Omental fat pad (tissue), 3 donors: ENCODE measurements at regions not wholly inside any gene's neighbourhood (a gene's known extent, or its start where the extent isn't known, plus 50 kb on each side); places are given as distances from the start of the nearest gene placed in this dataset.

Experiments used
- ATAC-seq: fragments of 150-250 bp; one replicate; pipeline ENCODE4 v1.9.1; 2016; ENCODE audit warnings: mild to moderate bottlenecking, moderate library complexity; ENCODE audit not compliant: low FRiP score
- DNase-seq: peaks from one replicate; pipeline ENCODE4 v3.0.0-alpha.2; 2019; ENCODE audit warnings: low spot score
- TF ChIP-seq, protein P1 (sequence below), 3 donors: fragments of 450-650 bp; IDR thresholded peaks; one replicate each; pipeline ENCODE4 v1.5.1; 2016 to 2017; ENCODE audit warnings: antibody characterized with exemption in 3 of 3, mild to moderate bottlenecking in 3 of 3, moderate library complexity in 2 of 3

DNA sequence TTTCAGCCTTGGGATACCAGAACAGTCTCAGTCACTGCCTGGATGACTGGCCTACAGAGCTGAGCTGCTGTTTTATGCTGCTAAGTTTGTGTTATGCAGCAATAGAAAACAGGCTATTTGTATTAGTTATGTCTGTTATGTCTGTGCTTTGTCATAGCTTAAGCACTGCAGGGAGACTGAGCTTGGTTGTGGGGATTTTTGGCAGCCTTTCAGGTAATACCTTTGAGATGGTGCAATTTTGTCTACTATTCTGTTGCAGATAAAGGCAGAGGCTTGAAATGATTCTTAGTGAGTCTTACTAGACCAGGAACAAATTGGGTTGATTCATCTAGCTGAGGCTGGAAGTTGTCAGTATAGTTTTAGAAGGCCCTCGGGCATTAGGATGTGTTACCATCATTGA is 201.3 kb upstream of the RBM19 start:
- TF ChIP-seq, protein P1, sequence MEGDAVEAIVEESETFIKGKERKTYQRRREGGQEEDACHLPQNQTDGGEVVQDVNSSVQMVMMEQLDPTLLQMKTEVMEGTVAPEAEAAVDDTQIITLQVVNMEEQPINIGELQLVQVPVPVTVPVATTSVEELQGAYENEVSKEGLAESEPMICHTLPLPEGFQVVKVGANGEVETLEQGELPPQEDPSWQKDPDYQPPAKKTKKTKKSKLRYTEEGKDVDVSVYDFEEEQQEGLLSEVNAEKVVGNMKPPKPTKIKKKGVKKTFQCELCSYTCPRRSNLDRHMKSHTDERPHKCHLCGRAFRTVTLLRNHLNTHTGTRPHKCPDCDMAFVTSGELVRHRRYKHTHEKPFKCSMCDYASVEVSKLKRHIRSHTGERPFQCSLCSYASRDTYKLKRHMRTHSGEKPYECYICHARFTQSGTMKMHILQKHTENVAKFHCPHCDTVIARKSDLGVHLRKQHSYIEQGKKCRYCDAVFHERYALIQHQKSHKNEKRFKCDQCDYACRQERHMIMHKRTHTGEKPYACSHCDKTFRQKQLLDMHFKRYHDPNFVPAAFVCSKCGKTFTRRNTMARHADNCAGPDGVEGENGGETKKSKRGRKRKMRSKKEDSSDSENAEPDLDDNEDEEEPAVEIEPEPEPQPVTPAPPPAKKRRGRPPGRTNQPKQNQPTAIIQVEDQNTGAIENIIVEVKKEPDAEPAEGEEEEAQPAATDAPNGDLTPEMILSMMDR (IDR thresholded peaks at IDR 0.05) = no peak
- DNase-seq = no peak

DNA sequence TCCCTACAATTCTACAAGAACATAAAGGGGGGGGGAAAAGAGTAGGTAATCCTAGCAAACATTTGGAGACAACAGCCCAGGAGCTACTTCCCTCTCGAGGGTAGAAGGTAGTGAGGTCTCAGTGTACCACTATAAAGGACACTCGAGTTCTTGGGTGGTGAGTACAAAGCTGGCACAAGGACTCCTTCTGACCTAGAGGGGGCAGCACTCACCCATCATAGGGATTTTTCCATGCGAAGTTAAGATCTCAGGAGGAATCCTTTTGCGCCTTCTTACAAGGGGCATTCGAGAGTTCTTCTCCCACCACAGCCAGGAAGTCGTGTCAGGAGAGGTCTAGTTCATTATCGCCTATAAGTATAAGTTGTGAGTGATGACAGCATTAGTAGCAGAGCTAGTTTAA is 200.2 kb upstream of the RBM19 start:
- TF ChIP-seq, protein P1 (IDR thresholded peaks at IDR 0.05) = no peak
- DNase-seq = no peak
- no peak for ATAC-seq

More for the DNA sequence above, 201.3 kb upstream of the RBM19 start:
- no peak for ATAC-seq

DNA sequence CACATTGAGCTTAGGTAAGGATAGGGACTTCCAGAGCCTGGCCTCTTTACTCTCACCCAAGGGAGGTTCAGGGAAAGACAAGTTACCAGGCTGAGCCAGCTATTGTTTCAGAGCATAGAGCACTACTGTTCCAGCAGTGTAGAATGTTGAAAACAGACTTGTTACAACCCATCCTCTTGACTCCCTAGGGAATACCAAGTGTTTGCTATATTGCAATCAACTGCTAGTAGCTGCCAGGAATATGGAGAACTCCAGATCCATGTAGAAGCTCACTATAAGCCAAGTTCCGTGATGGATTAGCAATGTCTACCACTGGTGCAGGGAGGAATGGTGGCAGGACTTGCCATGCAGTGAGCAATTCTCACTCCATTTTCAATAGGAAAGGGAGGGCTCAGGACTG is 199.8 kb upstream of the RBM19 start:
- TF ChIP-seq, protein P1 (IDR thresholded peaks at IDR 0.05) = no peak
- no peak for DNase-seq
- no peak for ATAC-seq

GRCh38 chr12:114164351-114164750 is 198.2 kb upstream of the RBM19 start:
- no peak for ATAC-seq
- TF ChIP-seq, protein P1 (IDR thresholded peaks at IDR 0.05) = no peak
- no peak for DNase-seq

GRCh38 chr12:114163771-114164170 is 197.6 kb upstream of the RBM19 start:
- TF ChIP-seq, protein P1 (IDR thresholded peaks at IDR 0.05) = no peak
- no peak for ATAC-seq
- no peak for DNase-seq

- ATAC-seq = no peak
- DNase-seq = no peak
- TF ChIP-seq, protein P1 (IDR thresholded peaks at IDR 0.05) = no peak
Measured at GRCh38 chr12:114160445-114160844, 194.3 kb upstream of the RBM19 start.

DNA sequence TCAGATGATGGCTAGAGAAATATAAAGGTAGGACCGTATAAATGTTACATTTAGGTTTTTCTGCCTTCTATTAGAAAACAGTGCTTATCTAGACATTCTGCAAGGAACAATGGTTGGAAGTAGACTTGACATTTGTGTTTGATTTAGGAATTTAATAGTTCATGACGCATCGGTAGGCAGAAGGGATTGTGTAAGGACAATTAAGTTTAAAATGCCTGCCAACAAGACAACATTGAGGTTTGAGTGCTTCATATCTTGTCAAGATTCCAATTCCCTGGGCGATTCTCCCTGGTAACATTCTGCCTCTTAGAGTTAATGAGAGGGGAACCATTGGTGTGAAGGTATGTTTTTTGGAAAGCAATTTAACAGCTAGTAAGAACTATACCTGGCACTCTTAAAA is 186.8 kb upstream of the RBM19 start:
- DNase-seq (no peak), ATAC-seq (no peak)
- TF ChIP-seq, protein P1 (IDR thresholded peaks at IDR 0.05) = no peak
